GM21367 (cell line): ENCODE measurements at regions not wholly inside any gene's neighbourhood (a gene's known extent, or its start where the extent isn't known, plus 50 kb on each side); places are given as distances from the start of the nearest gene placed in this dataset.

Source experiments
- ATAC-seq: cut with Tn5 transposase; IDR thresholded peaks from one replicate; pipeline ENCODE4 v1.9.1; 2021; ENCODE audit not compliant: unreplicated experiment

GRCh38 chr2:4134551-4135550, 431.5 kb downstream of the DCDC2C start:
- ATAC-seq: no peak

GRCh38 chr2:4135765-4136164, 432.4 kb downstream of the DCDC2C start:
- ATAC-seq: no peak

- ATAC-seq: no peak
Observed at GRCh38 chr2:4139316-4139715, 435.9 kb downstream of the DCDC2C start.

GRCh38 chr2:4139731-4140130, 436.4 kb downstream of the DCDC2C start:
- no peak for ATAC-seq

- no peak for ATAC-seq
Observed at GRCh38 chr2:4140281-4140970, 437.1 kb downstream of the DCDC2C start.

- no peak for ATAC-seq
Observed at GRCh38 chr2:4144731-4145130, 441.4 kb downstream of the DCDC2C start.

GRCh38 chr2:4151521-4151920, 448.1 kb downstream of the DCDC2C start:
- no peak for ATAC-seq

GRCh38 chr2:4152051-4152450, 448.7 kb downstream of the DCDC2C start:
- ATAC-seq: no peak

- ATAC-seq: no peak
Observed at GRCh38 chr2:4168834-4169233, 465.5 kb downstream of the DCDC2C start.

- ATAC-seq: no peak
Observed at GRCh38 chr2:4174796-4175195, 471.4 kb downstream of the DCDC2C start.

- no peak for ATAC-seq
Observed at GRCh38 chr2:4175343-4175742, 472.0 kb downstream of the DCDC2C start.

GRCh38 chr2:4180631-4181030, 477.3 kb downstream of the DCDC2C start:
- no peak for ATAC-seq

- ATAC-seq: no peak
Observed at GRCh38 chr2:4181062-4181461, 477.7 kb downstream of the DCDC2C start.

- ATAC-seq: no peak
Observed at GRCh38 chr2:4188561-4188960, 485.2 kb downstream of the DCDC2C start.

- ATAC-seq: no peak
Observed at GRCh38 chr2:4190548-4190947, 487.2 kb downstream of the DCDC2C start.

GRCh38 chr2:4192119-4192518, 488.7 kb downstream of the DCDC2C start:
- ATAC-seq: no peak

- ATAC-seq: no peak
Observed at GRCh38 chr2:4214444-4215205, 511.2 kb downstream of the DCDC2C start.

- ATAC-seq: no peak
Observed at GRCh38 chr2:4217737-4218136, 514.4 kb downstream of the DCDC2C start.

- no peak for ATAC-seq
Observed at GRCh38 chr2:4219101-4219500, 515.7 kb downstream of the DCDC2C start.

- ATAC-seq: no peak
Observed at GRCh38 chr2:4219571-4219970, 516.2 kb downstream of the DCDC2C start.

- no peak for ATAC-seq
Observed at GRCh38 chr2:4221434-4221833, 518.1 kb downstream of the DCDC2C start.
